HUDEP-2 (cell line): ENCODE measurements at regions not wholly inside any gene's neighbourhood (a gene's known extent, or its start where the extent isn't known, plus 50 kb on each side); places are given as distances from the start of the nearest gene placed in this dataset.
"Not testable (repeated sequence)": the region's sequence is repeated elsewhere in the genome, so short reads cannot be mapped to it uniquely, and the experiment has no call there.

Source experiments
- DNase-seq, 76 experiments: peaks; one replicate each; lab custom pipeline; 2025; ENCODE audit not compliant: unreplicated experiment in 76 of 76; lab: John Stamatoyannopoulos, UW

GRCh38 chr14:98223106-98223505 is 1048.9 kb downstream of the BCL11B start:
- DNase-seq = no peak

GRCh38 chr14:98223710-98224109 is 1048.3 kb downstream of the BCL11B start:
- DNase-seq = not testable (repeated sequence)

- DNase-seq = no peak
These were observed 1045.6 kb downstream of the BCL11B start for GRCh38 chr14:98226411-98226810.

- DNase-seq = no peak
These were observed 1044.8 kb downstream of the BCL11B start for GRCh38 chr14:98227000-98227726.

- DNase-seq = no peak
These were observed 1044.3 kb downstream of the BCL11B start for GRCh38 chr14:98227727-98228111.

GRCh38 chr14:98229656-98230366 is 1042.2 kb downstream of the BCL11B start:
- DNase-seq = no peak

- no peak for DNase-seq
These were observed 1041.6 kb downstream of the BCL11B start for GRCh38 chr14:98230411-98230810.

GRCh38 chr14:98231210-98231609 is 1040.8 kb downstream of the BCL11B start:
- DNase-seq = no peak

GRCh38 chr14:98233656-98234055 is 1038.3 kb downstream of the BCL11B start:
- no peak for DNase-seq

- no peak for DNase-seq
These were observed 1037.8 kb downstream of the BCL11B start for GRCh38 chr14:98234208-98234607.

GRCh38 chr14:98236314-98236713 is 1035.7 kb downstream of the BCL11B start:
- DNase-seq = no peak

- DNase-seq = no peak
These were observed 1034.1 kb downstream of the BCL11B start for GRCh38 chr14:98237939-98238338.

- no peak for DNase-seq
These were observed 1031.6 kb downstream of the BCL11B start for GRCh38 chr14:98240376-98240775.

- no peak for DNase-seq
These were observed 1029.1 kb downstream of the BCL11B start for GRCh38 chr14:98242903-98243302.

- DNase-seq = no peak
These were observed 1028.7 kb downstream of the BCL11B start for GRCh38 chr14:98243332-98243731.

- no peak for DNase-seq
These were observed 1027.6 kb downstream of the BCL11B start for GRCh38 chr14:98244162-98244948.

- no peak for DNase-seq
These were observed 1026.9 kb downstream of the BCL11B start for GRCh38 chr14:98244966-98245569.

- DNase-seq = no peak
These were observed 1022.9 kb downstream of the BCL11B start for GRCh38 chr14:98249057-98249456.

GRCh38 chr14:98249476-98249875 is 1022.5 kb downstream of the BCL11B start:
- no peak for DNase-seq

- DNase-seq = peak in 3 of 76 experiments; percentile 4 to 17 (median 4)
These were observed 1019.2 kb downstream of the BCL11B start for GRCh38 chr14:98252820-98253219.

- no peak for DNase-seq
These were observed 1012.1 kb downstream of the BCL11B start for GRCh38 chr14:98259881-98260280.
